Fibroblast of pulmonary artery (primary cell): ENCODE measurements at regions not wholly inside any gene's neighbourhood (a gene's known extent, or its start where the extent isn't known, plus 50 kb on each side); places are given as distances from the start of the nearest gene placed in this dataset.
A peak's percentile ranks its signal among the peaks of the same experiment; 100 is the strongest.

ENCODE experiments used
- DNase-seq: peaks from one replicate; pipeline ENCODE4 v3.0.0-alpha.2; 2010; ENCODE audit warnings: low read depth
- H3K4me3 ChIP-seq: replicated peaks from 2 replicates; pipeline ENCODE4 v1.5.1; 2011; ENCODE audit warnings: low read depth, mild to moderate bottlenecking, control low read depth, low read length, moderate library complexity
- CTCF ChIP-seq: IDR thresholded peaks from 2 replicates; pipeline ENCODE4 v1.5.1; 2011; ENCODE audit warnings: mild to moderate bottlenecking, control low read depth, low read length, inconsistent platforms; ENCODE audit errors: missing control alignments

GRCh38 chr6:125421836-125422235, 120.1 kb upstream of the HDDC2 start:
- TF ChIP-seq CTCF = no peak
- H3K4me3 ChIP-seq = no peak overlapping the region
- DNase-seq = peak; percentile 31

GRCh38 chr6:125423047-125423446, 121.3 kb upstream of the HDDC2 start:
- H3K4me3 ChIP-seq = no peak overlapping the region
- TF ChIP-seq CTCF = no peak
- no peak for DNase-seq

GRCh38 chr6:125431971-125432370, 130.2 kb upstream of the HDDC2 start:
- DNase-seq = no peak
- TF ChIP-seq CTCF = no peak
- H3K4me3 ChIP-seq = no peak overlapping the region

- H3K4me3 ChIP-seq = no peak overlapping the region
- TF ChIP-seq CTCF = no peak
- no peak for DNase-seq
Observed at GRCh38 chr6:125432963-125433362, 131.2 kb upstream of the HDDC2 start.

- DNase-seq = no peak
- no peak overlapping the region for H3K4me3 ChIP-seq
- TF ChIP-seq CTCF = no peak
Observed at GRCh38 chr6:125434760-125435159, 133.0 kb upstream of the HDDC2 start.

GRCh38 chr6:125439512-125439911, 137.7 kb upstream of the HDDC2 start:
- no peak for DNase-seq
- H3K4me3 ChIP-seq = no peak overlapping the region
- no peak for TF ChIP-seq CTCF

- DNase-seq = peak; percentile 30
- no peak for TF ChIP-seq CTCF
- no peak overlapping the region for H3K4me3 ChIP-seq
Observed at GRCh38 chr6:125444006-125444923, 142.5 kb upstream of the HDDC2 start.
